A673 (cell line): ENCODE measurements at regions not wholly inside any gene's neighbourhood (a gene's known extent, or its start where the extent isn't known, plus 50 kb on each side); places are given as distances from the start of the nearest gene placed in this dataset.
"Not testable (repeated sequence)": the region's sequence is repeated elsewhere in the genome, so short reads cannot be mapped to it uniquely, and the experiment has no call there.

Experiments
- BruUV-seq: library from RNA; stranded (reverse); fragments of 400-500 nt; replicated peaks from 2 replicates; lab custom pipeline; 2021; lab: Mats Ljungman, UMichigan
- CTCF ChIA-PET: fragments of 300-600 bp; sonication (Branson Sonifier 250); formaldehyde crosslinking; loops from one replicate; lab custom pipeline; 2022; ENCODE audit warnings: antibody characterized with exemption; lab: Charles Lee
- POLR2A ChIA-PET: fragments of 300-600 bp; sonication (Branson Sonifier 250); formaldehyde crosslinking; loops from one replicate; lab custom pipeline; 2022; ENCODE audit warnings: antibody characterized with exemption; ENCODE audit not compliant: low non-redundant PET; lab: Charles Lee
- DNase-seq: peaks from one replicate; pipeline ENCODE4 v3.0.0-alpha.2; 2015; ENCODE audit warnings: low spot score
- H3K27ac ChIP-seq: fragments of 200-600 bp; sonication (generic); 2 replicates; pipeline ENCODE4 v1.5.1; 2016; ENCODE audit warnings: mixed run types, low read depth, mild to moderate bottlenecking, mixed read lengths, antibody characterized with exemption, low read length; ENCODE audit not compliant: poor library complexity, severe bottlenecking
- H3K27me3 ChIP-seq: fragments of 200-600 bp; sonication (generic); replicated peaks from 2 replicates; pipeline ENCODE4 v1.6.1; 2017; ENCODE audit warnings: mixed run types, low read depth, mild to moderate bottlenecking, mixed read lengths, antibody characterized with exemption, low read length; ENCODE audit not compliant: insufficient read depth, poor library complexity
- H3K36me3 ChIP-seq: fragments of 200-600 bp; sonication (generic); 2 replicates; pipeline ENCODE4 v1.6.1; 2016; ENCODE audit warnings: mixed run types, mild to moderate bottlenecking, mixed read lengths, antibody characterized with exemption, low read length; ENCODE audit not compliant: insufficient read depth, poor library complexity, severe bottlenecking
- H3K4me1 ChIP-seq: fragments of 200-600 bp; sonication (generic); 2 replicates; pipeline ENCODE4 v1.6.1; 2017; ENCODE audit warnings: mixed run types, mild to moderate bottlenecking, mixed read lengths, antibody characterized with exemption, low read length; ENCODE audit not compliant: insufficient read depth, poor library complexity, severe bottlenecking
- H3K4me3 ChIP-seq: fragments of 200-600 bp; sonication (generic); 2 replicates; pipeline ENCODE4 v1.5.1; 2016; ENCODE audit warnings: low read depth, mixed run types, mild to moderate bottlenecking, mixed read lengths, low read length; ENCODE audit not compliant: poor library complexity, severe bottlenecking
- H3K9me3 ChIP-seq: fragments of 200-600 bp; sonication (generic); 2 replicates; pipeline ENCODE4 v1.6.1; 2016; ENCODE audit warnings: mixed run types, low read depth, mild to moderate bottlenecking, mixed read lengths, antibody characterized with exemption, low read length; ENCODE audit not compliant: poor library complexity, severe bottlenecking
- EZH2 ChIP-seq: fragments of 200-600 bp; sonication (generic); IDR thresholded peaks from 2 replicates; pipeline ENCODE4 v1.6.1; 2017; ENCODE audit warnings: borderline replicate concordance, low read depth, mild to moderate bottlenecking, mixed read lengths, antibody characterized with exemption, low read length; ENCODE audit not compliant: poor library complexity, severe bottlenecking
- intact Hi-C: fragments of 100-400 bp; cut with micrococcal nuclease; formaldehyde crosslinking; loops from one replicate; pipeline ENCODE4 v1.10.0; 2022; ENCODE audit not compliant: unreplicated experiment
- TF ChIP-seq, protein P1 (sequence below): fragments of 300-800, 200-600 bp; sonication (generic); conservative IDR thresholded peaks from 2 replicates; pipeline ENCODE4 v1.5.1; 2017; ENCODE audit warnings: low read depth, mild to moderate bottlenecking, antibody characterized with exemption, low read length, moderate library complexity, mixed read lengths

DNA sequence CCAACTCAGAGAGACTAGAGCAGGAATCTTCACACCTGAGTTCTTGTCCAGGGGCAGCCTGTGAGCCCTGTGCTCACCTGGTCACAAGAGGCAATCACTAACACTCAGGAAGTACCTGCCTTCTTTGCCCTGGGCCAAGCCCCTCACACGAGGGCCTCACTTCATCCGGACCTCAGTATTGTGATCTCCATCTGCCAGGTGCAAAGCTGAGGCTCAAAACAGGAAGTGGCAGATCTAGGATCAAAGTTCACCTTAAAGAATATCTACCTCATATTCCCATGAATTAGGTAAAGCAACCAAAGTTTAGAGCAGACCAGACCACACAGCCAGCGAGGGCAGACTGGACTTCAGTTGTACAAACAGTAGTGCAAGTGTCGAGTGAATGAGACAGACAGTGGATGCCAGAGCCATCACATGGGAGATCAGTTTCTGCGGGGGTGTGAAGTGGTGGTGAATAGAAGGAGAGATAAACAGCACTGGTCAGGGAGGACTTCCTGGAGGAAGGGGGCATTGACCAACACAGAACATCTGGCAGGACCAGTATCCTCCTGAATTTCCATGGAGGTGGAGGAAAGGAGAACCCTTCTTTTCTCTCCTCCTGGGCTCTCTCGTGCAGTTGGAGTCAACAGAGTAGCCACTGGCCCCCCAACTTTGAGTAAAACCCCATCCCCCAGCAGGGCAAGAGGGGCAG lies 116.6 kb upstream of the ZBTB40 start:
- no peak overlapping the region for H3K4me3 ChIP-seq
- CTCF ChIA-PET: no interaction called here
- DNase-seq: no peak

DNA sequence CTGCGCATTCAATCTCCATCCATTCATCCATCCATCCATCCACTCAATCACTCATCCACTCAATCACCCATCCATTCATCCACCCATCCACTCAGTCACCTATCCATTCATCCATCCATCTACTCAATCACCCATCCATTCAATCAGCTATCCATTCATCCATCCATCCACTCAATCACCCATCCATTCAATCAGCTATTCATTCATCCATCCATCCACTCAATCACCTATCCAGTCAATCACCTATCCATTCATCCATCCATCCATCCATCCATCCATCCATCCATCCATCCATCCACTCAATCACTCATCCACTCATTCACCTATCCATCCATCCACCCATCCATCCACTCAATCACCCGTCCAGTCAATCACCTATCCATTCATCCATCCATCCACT lies 115.4 kb upstream of the ZBTB40 start:
- H3K36me3 ChIP-seq, H3K27ac ChIP-seq, POLR2A ChIA-PET, H3K4me1 ChIP-seq, H3K27me3 ChIP-seq, DNase-seq, BruUV-seq, H3K9me3 ChIP-seq, CTCF ChIA-PET, H3K4me3 ChIP-seq, intact Hi-C loops: not testable (repeated sequence)

More for the DNA sequence above, 116.6 kb upstream of the ZBTB40 start:
- H3K4me1 ChIP-seq: no peaks in the 10 kb centered on the region
- H3K36me3 ChIP-seq: no peaks in the 10 kb centered on the region
- H3K27ac ChIP-seq: no peak overlapping the region
- H3K9me3 ChIP-seq: no peaks in the 10 kb centered on the region
- no peaks in the 10 kb centered on the region for H3K27me3 ChIP-seq
- POLR2A ChIA-PET: no interaction called here
- BruUV-seq: no TSS peak
- intact Hi-C loops: no loop called here
- no peak for TF ChIP-seq EZH2
- TF ChIP-seq, protein P1, sequence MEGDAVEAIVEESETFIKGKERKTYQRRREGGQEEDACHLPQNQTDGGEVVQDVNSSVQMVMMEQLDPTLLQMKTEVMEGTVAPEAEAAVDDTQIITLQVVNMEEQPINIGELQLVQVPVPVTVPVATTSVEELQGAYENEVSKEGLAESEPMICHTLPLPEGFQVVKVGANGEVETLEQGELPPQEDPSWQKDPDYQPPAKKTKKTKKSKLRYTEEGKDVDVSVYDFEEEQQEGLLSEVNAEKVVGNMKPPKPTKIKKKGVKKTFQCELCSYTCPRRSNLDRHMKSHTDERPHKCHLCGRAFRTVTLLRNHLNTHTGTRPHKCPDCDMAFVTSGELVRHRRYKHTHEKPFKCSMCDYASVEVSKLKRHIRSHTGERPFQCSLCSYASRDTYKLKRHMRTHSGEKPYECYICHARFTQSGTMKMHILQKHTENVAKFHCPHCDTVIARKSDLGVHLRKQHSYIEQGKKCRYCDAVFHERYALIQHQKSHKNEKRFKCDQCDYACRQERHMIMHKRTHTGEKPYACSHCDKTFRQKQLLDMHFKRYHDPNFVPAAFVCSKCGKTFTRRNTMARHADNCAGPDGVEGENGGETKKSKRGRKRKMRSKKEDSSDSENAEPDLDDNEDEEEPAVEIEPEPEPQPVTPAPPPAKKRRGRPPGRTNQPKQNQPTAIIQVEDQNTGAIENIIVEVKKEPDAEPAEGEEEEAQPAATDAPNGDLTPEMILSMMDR: no peak

DNA sequence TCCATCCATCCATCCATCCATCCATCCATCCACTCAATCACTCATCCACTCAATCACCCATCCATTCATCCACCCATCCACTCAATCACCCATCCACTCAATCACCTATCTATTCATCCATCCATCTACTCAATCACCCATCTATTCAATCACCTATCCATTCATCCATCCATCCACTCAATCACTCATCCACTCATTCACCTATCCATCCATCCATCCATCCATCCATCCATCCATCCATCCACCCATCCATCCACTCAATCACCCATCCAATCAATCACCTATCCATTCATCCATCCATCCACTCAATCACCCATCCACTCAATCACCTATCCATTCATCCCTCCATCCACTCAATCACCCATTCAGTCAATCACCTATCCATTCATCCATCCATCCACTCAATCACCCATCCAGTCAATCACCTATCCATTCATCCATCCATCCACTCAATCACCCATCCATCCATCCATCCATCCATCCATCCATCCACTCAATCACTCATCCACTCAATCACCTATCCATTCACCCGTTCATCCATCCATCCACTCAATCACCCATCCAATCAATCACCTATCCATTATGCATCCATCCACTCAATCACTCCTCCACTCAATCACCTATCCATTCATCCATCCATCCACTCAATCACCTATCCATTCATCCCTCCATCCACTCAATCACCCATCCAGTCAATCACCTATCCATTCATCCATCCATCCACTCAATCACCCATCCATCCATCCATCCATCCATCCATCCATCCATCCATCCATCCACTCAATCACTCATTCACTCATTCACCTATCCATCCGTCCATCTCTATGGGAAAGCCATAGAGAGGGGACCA lies 114.7 kb upstream of the ZBTB40 start:
- H3K9me3 ChIP-seq, H3K27ac ChIP-seq, intact Hi-C loops, H3K4me1 ChIP-seq, DNase-seq, H3K36me3 ChIP-seq, H3K27me3 ChIP-seq, H3K4me3 ChIP-seq, BruUV-seq, POLR2A ChIA-PET, CTCF ChIA-PET: not testable (repeated sequence)

DNA sequence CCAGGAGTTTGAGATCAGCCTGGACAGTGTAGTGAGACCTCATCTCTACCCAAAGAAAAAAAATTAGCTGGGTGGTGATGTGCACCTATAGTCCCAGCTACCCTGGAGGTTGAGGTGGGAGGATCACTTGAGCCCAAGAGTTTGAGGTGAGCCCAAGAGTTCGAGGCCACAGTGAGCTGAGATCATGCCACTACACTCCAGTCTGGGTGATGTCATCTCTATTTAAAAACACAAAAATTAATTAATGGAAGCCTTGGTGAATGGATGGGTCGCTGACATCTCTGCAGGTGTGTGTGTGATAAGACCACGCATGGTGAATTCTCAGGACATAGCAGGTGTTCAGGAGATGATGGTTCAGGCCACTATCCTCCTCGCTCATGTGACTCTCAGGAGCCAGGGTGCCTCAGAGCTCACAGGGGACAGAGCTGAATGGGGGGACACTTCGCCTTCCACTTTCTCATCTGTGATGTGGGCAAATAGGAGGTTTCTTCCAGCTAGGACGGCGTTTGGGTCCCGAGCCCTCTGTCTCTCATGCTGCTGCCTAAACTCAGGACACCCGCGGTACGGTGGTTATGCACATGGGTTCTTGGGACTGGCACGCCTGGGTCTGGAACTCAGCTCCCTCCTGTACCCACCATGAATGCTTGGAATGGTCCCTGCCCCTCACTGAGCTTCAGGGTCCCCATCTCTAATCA lies 113.4 kb upstream of the ZBTB40 start:
- TF ChIP-seq EZH2: no peak
- TF ChIP-seq, protein P1: no peak
- ChIA-PET CTCF (no interaction called here), POLR2A (no interaction called here)
- H3K4me1 ChIP-seq: peaks cover 4% of the 10 kb centered on the region
- H3K36me3 ChIP-seq: no peaks in the 10 kb centered on the region
- DNase-seq: no peak
- no peak overlapping the region for H3K27ac ChIP-seq
- no peaks in the 10 kb centered on the region for H3K27me3 ChIP-seq
- no peak overlapping the region for H3K4me3 ChIP-seq
- no TSS peak for BruUV-seq
- H3K9me3 ChIP-seq: no peaks in the 10 kb centered on the region
- intact Hi-C loops: no loop called here
